AG09319 (cell line): ENCODE measurements at regions not wholly inside any gene's neighbourhood (a gene's known extent, or its start where the extent isn't known, plus 50 kb on each side); places are given as distances from the start of the nearest gene placed in this dataset.

Experiments used
- DNase-seq: peaks from one replicate; pipeline ENCODE4 v3.0.0-alpha.2; 2010; ENCODE audit warnings: low read depth; ENCODE audit errors: extremely low read depth
- TF ChIP-seq, protein P1 (sequence below): IDR thresholded peaks from 2 replicates; pipeline ENCODE4 v1.5.1; 2011; ENCODE audit warnings: low read depth, mild to moderate bottlenecking, inconsistent platforms, low read length, moderate library complexity

DNA sequence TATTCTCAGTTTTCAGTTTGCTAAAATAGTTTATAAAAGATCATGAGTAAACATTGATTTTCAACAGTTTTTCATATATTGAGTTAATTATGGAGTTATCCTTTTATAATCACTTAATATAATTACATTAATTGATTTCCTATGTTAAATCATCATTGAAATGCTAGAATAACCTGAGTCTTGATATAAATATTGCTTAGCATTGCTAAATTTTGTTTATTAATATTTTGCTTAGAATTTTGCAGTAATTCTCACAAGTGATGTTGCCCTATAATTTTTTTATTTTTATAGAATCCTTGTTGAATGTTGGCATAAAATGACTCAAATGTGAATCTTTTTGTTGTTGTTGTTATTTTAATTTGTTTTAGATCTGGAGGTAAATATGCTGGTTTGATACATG lies 654.2 kb downstream of the OTOL1 start:
- no peak for DNase-seq
- TF ChIP-seq, protein P1, sequence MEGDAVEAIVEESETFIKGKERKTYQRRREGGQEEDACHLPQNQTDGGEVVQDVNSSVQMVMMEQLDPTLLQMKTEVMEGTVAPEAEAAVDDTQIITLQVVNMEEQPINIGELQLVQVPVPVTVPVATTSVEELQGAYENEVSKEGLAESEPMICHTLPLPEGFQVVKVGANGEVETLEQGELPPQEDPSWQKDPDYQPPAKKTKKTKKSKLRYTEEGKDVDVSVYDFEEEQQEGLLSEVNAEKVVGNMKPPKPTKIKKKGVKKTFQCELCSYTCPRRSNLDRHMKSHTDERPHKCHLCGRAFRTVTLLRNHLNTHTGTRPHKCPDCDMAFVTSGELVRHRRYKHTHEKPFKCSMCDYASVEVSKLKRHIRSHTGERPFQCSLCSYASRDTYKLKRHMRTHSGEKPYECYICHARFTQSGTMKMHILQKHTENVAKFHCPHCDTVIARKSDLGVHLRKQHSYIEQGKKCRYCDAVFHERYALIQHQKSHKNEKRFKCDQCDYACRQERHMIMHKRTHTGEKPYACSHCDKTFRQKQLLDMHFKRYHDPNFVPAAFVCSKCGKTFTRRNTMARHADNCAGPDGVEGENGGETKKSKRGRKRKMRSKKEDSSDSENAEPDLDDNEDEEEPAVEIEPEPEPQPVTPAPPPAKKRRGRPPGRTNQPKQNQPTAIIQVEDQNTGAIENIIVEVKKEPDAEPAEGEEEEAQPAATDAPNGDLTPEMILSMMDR, result no peak

- TF ChIP-seq, protein P1, result no peak
- DNase-seq, result no peak
Observed at GRCh38 chr3:162152636-162153035, 656.0 kb downstream of the OTOL1 start.

DNA sequence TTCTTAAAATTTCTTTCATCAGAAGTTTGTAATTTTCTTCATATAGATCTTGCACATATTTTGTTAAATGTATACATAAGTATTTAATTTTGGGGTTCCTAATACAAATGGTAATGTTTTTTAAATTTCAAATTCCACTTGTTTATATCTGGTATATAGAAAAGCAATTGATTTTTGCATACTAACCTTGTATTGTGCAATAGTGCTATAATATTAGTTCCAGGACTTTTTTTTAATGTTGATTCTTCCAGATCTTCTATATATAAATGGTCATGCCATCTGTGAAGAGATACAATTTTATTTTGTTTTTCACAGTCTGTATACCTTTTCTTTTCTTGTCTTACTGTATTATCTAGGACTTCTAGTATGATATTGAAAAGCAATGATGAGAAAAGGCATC lies 665.0 kb downstream of the OTOL1 start:
- TF ChIP-seq, protein P1, result no peak
- DNase-seq, result no peak

DNA sequence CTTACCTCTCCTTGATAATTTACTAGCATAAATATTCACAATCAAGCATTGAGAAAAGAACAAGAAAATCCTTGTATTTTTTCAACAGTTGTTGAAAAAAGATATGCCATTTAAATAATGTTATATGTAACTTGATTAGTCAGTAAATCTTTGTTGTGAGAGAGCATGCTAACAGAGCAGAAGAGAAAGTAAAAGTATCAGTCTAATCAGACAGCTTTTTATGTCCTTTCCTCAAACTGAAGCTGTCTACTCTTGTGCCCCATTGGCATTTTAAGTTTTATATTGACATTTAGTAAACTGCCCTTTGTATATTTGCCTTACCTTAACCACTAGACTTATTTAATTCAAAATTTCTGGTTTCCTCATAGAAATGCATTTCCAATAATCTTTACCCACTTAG lies 668.7 kb downstream of the OTOL1 start:
- TF ChIP-seq, protein P1, result no peak
- DNase-seq, result no peak

DNA sequence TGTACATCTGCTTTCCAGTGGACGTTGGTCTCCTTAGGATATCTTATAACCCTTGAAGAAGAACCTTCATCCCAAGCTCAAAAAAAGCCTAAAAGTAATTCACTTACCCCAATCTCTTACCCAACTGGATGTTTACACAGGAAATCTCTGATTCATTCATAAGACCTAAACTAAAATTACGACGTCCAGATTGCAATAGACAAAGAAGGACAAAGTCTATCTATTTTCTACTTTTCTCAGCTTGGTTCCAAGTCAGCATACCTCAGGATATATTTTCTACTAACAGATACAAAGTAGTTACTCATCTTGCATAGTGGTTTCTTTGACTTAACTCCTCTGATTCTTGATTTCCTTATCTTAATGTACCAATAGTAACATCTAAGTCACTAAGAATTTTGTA lies 669.9 kb downstream of the OTOL1 start:
- TF ChIP-seq, protein P1, result no peak
- no peak for DNase-seq

DNA sequence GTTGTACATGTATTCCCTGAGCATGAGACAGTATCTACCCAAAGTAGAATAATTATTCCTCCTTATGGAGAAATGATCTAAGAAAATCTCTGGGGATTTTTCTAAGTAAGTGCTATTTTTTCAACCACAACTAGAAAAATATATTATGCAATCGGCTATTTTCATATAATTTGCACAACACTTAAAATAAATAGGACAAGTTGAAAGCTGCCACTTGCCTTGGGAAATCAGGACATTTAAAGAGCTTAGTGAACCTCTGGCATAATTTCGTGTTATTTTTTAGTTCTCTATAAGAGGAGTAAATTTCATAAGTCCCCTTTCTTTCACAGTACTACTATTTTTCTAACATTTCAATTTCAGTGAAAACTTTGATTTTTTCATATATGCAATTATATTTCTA lies 672.1 kb downstream of the OTOL1 start:
- TF ChIP-seq, protein P1, result no peak
- no peak for DNase-seq

DNA sequence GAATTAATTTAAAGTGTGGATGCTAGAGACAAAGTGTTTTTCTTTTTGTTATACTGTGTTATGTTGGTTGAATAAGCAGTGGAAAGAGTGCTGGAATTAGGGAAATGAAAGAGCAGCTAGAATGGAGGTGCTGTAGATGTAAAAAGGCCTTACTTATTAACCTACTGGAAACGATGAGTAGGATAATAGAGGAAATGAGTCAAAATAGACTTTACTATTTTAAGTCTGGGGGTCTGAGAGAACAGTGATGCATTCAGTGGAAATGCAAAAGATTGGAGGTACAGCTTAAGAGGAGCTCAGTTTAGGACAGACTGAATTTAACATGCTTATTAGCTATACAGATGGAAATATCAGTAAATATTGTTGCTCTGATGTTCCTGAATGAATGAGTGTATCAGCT lies 674.0 kb downstream of the OTOL1 start:
- DNase-seq, result no peak
- TF ChIP-seq, protein P1, result no peak
